ENCODE measurements at regions not wholly inside any gene's neighbourhood (a gene's known extent, or its start where the extent isn't known, plus 50 kb on each side); places are given as distances from the start of the nearest gene placed in this dataset.

DNA sequence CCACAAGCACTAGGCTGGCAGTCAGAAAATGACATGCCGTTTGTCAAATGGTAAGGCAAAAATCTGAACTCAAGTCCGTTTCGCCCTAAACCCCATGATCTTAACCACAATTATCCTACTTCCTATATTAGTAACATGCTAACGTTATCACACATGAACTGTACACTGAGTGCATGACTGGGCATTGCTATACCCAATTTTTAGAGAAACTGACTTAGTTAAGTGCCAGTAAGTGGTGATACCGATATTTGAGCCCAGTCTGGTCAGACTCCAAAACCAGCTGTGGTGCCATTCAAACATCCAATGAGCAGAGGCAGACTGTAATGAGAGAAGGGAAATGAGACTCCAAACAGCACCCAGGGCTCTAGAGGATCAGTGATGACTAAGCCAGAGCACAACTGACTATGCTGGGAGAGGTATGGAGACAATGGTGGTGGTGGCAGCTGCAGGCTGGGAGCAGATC is 311.7 kb upstream of the PKDCC start:
- peak; percentile 36 for DNase-seq

DNA sequence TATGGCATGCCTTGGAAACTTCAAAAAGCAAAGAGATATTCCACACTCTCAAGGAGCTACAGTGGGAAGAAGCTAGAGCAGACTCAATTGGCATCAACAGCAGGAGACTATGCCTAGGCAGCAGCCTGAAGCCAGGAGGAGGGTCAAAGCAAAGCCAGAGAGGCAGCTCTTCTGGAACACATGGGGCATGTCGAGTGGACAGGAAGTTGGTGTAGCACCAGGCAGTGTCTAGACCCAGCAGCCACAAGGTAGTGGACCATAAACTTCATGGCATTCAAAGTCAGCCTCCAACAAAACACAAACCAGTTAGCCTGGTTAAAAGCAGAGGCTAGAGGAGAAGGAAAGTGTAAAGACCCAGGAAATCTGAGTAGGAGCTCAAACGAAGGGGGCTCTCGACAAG is 311.2 kb upstream of the PKDCC start:
- no peak for DNase-seq

DNA sequence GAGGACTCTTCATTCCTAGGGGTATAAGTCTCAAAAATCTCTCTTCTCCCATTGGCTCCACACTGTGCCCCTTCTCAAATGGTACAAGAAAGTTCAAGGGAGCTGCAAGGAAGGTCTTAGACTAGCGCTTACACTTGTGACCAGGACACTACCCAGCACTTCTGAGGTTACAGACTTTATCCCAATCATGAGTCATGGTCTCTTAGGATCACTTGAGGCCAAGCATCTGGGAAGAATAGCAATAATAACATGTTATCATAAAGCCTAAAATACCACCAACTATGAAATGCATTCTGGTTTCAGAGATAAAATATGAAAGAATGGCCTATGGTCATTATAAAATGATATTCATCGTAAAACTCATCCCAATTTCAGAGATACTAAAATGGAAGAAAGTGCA is 309.9 kb upstream of the PKDCC start:
- DNase-seq: no peak

DNA sequence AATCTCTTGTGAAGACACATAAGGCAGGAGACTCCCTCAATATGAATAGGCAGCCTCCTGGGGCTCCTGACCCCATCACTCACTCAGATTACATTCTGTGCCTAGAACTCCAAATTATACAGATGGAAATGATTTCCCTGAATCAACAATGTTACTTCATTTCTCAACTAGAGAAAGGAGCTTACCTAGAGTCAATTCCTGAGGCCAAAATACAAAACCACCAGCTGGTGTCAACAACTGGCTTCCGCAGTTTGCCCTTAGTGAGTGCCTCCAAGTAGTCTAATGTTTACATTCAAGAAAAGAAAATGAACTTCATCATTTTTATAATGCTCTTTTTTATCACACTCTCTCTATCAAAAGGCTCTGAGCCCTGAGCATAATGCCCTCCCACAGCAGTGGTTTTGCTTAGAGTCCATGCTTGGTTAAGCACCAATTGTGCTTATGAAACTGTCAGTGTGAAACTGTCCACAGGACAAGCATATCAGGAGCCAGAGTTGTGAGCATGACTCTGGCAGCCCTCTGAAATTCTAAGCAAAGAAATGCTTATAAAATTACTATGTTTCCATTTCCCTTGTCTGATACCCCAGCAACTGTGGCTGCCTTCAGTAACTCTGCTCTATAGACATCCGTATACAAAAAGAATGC is 305.7 kb upstream of the PKDCC start:
- no peak for DNase-seq

DNA sequence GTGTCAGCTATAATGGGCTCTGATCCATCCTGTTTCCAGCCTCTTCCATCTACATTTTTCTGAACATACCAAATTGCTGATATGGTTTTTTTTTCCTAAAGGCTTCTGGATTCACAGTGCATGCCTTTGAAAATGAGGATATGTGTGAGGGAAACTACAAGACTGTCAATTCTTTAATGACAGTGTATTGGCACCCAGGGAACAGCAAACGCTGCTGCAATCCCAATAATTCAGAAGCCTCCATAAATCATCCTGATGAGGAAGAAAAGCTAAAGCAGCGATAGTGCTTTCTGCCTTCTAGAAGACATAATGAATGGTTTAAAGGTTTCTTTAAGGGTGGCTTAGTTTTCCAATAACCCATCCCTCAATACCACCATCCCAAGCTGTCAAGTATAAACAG is 304.5 kb upstream of the PKDCC start:
- no peak for DNase-seq

DNA sequence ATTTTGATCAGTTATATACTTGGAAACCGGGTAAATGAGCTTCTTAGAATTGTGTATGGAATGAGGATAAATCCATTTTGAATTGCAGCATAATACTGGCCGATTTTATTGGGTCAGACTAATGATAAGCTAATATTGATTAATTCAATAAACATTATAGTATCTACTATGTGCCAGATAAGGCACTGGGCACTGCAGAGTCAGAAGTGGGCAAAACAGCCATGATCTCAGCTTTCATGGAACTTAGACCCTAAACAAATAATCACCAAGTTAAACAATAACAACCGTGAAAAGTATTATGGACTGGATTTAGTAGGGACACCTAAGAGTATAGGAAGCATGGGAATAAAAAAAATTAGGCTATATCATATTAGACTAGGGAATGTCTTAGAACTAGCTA is 297.0 kb upstream of the PKDCC start:
- DNase-seq: no peak

DNA sequence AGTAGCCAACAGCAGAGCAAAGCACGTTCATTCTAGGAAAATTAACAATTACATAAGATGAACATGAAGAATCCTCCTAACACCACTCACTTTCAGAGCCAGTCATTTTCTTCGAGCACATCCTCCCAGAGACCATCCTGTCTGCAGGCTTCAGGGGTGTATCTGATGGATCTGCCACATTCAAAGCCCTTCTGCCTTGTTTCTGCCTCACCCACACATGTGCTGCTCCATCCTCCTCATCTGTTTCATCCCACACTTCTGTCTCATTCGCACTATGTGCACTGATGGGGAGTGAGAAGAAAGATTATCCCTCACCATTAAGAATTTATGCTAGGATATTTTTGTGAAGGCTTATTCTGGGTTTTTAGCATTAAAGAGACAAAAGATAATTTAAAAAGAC is 287.9 kb upstream of the PKDCC start:
- no peak for DNase-seq

DNA sequence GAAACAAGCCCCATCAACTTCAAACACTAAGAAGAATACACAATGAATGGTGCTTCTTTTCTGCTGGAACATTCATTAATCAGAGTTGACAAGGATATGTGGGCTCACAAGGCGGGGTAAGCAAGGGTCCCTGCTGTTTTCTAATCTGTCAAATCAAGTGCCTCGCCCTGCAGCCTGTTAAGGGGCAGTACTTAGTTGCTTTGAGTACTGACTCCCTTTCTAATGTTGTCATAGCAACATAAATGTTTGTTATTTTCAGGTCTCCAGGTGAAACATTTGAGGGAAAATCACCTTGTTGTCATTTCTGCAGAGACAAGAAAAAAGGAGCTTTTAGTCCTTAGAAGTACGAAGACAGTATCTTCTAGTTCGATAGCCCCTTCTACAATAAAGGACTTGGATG is 284.7 kb upstream of the PKDCC start:
- DNase-seq: no peak

DNA sequence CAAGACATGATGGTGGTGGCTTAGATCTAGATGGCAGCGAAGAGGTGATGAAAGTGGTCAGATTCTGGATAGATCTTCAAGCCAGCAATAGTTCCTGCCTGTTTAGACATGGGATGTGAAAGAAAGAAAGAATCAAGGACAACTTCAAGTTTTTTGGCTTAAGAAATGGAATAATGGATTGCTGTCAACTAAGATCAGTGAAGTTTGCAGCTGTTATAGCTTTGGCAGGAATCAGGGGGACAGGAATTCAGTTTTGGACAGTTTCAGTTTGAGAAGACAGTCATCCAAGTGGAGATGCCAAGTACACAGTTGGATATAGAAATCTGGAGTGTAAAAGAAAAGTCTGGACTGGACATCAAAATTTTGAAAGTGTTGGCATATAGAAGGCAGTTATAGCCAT is 283.7 kb upstream of the PKDCC start:
- no peak for DNase-seq

DNA sequence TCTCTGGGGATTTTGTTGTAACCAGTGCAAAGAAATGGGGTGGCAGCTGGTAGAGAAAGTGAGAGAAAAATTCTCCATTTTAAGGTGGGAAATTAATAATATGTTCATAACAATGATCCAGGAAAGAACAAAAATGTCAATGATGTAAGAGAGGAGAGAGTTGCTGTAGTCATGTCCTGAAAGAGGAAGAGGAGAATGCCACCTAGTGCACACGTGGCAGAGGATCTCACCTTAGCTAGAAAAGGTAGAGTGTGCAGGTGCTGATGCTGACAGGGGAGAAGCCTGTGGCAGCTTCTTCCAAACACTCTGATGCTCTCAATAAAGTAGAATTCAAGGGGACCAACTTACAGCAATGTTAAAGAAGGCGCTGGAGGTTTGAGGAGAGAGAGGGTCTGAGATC is 282.9 kb upstream of the PKDCC start:
- DNase-seq: no peak

DNA sequence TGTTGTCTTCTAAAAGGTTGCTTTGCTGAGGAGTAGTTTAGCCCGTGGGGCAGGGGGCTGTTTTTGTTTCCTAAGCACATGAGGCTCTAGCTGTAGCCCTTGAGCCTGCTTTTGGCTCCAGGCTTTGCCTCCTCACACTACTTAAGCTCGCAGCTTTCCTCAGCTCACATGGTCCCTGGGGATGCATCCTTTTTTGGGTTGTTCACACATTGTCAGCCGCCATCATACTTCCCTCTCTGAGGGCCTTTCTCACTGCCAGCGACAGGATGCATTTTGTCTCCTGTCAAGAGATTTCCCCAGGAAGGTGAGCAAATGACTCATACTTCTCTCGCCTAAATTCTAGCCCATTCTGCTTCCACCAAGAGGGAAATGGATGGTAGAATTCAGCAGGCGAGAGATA is 279.5 kb upstream of the PKDCC start:
- no peak for DNase-seq

DNA sequence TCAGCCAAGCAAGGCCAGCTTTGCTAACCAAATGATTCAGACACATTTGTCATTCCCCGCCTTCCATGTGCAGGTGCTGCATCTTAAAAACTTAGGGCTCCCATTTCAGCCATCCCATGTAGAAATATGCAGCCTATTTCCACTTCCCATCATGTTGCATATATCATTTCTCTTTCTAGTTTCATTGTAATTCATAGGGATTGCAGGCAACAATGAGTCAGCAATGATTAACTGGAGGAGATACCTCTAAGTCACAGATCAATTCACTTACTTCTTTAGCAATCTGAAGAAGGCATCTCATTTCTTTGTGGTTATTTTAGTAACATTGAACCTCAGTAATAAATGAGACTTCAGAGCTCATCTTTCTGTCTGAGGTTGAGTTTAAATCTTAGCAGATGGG is 276.1 kb upstream of the PKDCC start:
- no peak for DNase-seq

DNA sequence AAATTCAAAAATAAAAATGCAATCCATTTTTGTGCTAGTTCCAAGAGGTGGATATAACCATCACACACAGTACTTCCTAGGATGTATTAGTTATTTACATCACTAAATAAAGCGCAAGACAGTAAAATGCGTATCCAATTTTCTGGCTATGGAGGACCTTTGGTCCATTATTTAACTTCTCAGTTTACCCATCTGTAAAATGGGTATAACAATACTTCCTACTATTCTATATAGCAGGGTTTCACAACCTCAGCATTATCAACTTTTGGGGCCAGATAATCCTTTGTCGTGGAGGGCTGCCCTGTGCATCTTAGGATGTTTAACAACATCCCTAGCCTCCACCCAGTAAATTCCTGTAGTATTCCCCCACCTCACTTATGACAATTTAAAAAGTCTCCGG is 275.1 kb upstream of the PKDCC start:
- no peak for DNase-seq

DNA sequence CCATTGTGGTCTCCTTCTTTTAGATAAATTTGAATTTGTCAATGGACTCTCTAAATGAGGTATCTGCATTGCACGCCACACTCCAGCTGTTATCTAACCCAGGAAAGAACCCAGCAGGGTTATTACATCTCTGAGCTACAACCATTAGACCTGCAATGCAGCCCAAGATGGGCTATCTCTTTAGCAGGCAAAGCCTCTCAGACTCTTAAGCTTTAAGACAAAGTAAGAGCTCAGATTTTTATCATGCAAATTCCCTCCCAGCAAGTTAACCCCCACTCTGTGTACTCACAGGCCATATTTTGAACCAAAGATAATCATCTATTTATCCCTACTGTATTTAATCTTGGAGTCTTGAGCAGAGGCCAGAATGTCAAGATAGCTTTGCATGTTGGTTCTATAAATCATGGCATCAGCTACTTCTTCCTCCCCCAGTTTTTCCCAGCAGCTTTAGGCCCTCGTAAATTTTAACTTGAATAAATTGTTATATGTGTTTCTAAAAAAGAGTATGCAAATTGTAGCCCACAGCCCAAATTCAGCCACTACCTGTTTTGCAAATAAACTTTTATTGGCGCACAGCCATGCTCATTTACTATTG is 273.7 kb upstream of the PKDCC start:
- no peak for DNase-seq

DNA sequence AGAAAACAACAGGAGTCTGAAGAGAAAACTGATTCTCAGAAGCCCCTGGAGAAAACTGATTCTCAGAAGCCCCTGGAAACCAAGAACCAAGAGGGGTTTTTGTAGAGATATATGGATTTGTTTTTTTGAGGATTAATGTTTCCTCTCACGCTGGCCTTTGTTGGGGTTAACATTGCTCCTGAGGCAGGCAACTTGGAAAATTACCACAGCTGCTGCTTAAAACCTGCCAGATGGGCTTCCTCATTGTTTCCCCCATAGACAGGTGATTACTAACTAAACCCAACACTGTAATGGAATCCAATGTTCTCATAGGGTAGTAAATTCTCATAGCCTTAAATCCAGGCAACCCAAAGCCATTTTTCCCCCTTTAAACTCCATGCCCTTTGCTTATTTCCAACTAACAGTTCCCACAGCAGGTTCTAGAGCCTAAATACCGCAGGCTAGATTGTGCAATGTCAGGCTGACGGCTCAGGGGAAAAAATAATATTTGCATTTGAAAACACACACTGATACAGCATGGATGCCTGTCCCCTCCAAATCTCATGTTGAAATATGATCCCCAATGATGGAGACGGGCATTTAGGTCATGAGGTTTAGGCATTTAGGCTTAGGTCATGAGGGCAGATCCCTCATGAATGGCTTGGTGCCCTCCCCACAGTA is 272.3 kb upstream of the PKDCC start:
- no peak for DNase-seq

DNA sequence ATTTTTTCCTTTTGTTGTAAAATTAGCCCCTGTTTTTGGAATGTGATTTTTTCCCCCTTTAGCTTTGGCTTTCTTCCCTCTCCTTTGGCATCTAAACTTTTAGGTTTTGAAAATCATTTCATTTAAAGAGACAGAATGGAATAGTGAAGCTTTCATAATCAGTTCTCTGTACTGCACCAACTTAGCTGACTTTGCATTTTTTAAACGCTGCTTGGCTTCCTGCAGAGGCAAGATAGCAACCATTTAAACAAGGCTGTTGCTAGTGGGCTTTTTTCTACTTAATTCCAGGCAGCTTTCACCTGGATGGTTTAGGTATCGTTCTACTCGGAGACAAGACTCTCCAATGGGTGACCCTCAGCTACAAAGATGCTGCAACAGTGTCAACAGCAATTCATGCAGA is 267.9 kb upstream of the PKDCC start:
- DNase-seq: no peak

DNA sequence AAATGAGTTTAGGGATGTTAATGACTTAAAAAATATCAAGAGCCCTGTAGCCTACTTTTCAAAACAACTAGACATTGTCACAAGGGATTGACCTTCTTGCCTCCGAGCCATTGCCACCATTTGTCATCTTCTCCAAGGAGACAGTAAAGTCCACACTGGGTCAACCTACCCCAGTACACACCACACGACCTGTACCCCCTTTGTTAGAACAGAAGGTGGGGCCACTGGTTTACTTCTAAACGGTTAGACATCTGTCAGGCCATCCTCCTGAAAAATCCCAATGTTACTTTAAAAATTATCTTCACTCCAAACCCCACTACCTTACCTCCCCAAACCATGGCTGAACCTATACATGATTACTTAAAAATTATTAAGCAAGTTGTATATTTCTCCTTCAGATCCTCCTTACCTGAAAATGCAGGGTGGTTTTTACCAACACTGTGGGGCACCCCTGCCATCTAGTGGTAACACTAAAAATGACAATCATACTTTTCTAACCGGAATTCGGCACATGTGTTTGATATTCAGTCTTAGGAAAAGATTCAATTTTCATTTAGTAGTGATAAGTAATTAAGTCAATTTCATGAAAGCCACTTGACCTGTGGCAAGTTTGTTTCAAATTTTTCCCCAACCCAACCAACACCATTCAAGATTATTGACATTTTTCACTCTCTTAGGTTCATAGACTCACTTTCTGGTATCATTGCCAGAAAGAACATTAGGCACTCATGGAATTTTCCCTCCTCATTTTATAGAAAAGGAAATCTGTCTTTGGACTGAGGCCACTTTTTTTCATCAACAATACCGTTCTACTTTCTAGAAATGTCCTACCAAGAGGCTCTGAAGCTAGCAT is 265.3 kb upstream of the PKDCC start:
- peak; percentile 9 for DNase-seq

DNA sequence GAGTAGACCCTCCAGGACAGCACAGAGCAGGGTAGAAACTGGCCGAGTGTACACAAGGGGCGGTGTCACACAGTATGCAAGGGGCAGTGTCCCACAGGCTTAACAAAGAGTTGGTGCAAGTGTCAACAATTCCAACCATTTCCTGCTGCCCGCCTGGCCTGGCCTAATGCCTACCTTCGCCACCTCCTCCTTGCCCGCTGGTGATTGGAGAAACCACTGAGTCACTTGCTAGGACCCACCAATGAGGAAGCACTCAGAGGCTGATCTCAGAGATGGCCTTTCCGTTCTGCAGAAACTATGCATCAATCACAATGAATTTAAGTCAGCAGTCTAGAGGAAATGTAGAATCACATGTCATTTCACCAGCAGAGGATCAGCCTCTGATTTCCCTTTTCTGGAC is 263.3 kb upstream of the PKDCC start:
- DNase-seq: no peak

DNA sequence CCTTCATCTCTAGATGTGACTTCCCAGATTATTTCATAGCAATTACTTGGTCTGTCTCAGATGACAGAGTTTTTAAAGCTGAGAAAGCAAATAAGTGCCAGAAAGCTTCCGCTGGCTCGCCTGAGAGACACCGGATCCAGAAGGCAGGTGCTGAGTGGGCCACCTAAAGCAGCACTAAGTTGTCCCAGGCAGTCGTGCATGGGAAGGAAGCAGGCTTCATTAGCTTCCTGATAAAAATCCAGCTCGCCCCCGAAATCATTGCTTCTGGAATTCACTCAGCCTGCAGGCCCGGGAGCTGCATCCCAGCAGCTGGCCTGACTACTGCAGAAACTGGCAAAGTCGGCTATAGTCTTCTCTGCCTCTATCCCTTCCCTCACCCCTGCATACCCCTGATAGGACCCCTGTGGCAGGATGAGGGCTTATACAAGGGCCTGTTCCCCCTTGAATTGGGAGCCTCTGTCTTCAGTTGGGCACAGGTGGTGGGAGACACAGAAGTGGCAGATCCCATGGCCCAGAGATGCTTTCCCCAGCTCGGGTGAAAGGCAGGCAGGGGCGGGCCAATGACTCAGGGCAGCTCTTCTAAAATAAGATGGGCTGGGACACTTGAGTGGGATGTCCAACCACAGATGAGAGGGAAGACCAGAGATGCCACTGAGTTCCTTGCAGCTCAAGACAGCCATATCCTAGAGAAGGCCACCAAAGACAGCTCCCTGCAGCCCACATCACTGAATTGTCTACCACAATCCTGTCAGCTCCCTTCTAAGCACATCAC is 262.4 kb upstream of the PKDCC start:
- no peak for DNase-seq

DNA sequence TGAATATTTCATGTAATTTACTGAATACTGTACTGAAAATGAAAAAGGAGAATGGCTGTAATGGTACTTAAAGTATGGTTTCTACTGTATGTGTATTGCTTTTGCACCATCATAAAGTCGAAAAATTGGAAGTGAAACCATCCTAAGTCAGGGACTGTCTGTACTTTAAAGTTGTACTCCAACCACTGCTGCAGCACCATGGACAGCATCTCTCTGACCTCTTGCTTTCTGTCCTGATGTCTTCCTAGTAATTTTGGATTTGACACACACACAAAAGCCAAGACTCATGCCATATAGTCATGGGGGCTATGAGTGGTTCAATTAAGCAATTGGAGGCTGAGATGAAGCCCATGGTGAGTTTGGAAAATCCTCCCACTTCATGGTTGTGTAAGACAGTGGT is 256.3 kb upstream of the PKDCC start:
- DNase-seq: no peak

DNA sequence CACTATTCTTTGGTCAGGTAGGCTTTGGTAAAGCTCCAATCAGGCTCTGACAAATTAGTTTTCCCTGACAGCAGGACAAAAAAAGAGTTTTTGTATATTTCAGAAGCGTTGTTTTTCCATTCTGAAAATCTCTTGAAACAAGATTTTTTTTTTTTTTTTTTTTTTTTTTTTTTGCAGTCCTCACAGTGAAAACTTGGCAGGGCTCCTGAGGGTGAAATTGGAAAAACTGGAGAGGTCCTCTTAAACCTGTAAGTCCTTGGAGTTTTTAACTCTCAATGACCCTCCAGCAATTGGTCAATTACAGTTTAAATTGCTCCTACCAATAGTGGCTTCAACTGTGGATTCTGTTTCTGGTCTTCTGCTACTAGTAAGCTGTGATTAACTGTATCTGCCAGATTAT is 244.5 kb upstream of the PKDCC start:
- DNase-seq: no peak

DNA sequence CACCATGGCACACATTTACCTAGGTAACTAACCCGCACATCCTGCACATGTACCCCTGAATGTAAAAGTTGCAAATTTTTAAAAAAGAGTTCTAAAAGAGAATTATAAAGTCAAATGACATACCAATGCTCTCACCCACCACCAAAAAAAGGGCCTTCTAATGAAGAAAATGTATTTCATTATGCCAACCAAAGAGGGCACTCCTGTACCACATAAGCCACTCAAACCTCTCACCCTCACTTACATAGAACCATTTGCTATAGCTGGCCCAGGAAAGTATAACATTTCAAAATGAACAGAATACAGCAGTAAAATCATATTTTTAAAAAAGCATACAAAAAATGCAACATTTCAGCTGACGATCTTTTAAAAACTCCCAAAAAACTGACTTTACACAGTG is 241.5 kb upstream of the PKDCC start:
- no peak for DNase-seq

DNA sequence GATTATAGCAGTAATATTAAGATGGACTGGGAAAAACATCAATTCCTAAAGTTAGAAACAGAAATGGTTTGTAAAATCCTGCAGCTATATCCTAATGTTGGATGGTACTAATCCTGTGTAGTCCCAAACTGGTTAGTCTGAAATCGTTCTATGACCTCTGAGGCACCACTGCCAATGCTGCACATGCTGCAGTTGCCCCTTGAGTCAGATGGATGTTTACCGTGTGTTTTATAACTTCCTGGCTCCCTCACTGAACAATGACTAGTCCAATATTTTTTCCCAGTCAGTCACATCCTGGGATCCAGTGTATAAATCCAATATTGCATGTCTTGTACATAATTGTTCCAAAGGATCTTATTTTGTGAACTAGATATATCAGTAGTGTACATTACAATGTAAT is 226.7 kb upstream of the PKDCC start:
- DNase-seq: no peak

All from NCI-H2107 (cell line).